NCI-H2196 (cell line): ENCODE measurements at regions not wholly inside any gene's neighbourhood (a gene's known extent, or its start where the extent isn't known, plus 50 kb on each side); places are given as distances from the start of the nearest gene placed in this dataset.
"Not testable (repeated sequence)": the region's sequence is repeated elsewhere in the genome, so short reads cannot be mapped to it uniquely, and the experiment has no call there.

Experiments used
- DNase-seq: peaks from one replicate; lab custom pipeline; 2025; ENCODE audit not compliant: unreplicated experiment; lab: John Stamatoyannopoulos, UW

- DNase-seq: no peak
Observed at GRCh38 chr6:151671195-151671594, 136.3 kb upstream of the ESR1 start.

- DNase-seq: no peak
Observed at GRCh38 chr6:151674578-151674977, 132.9 kb upstream of the ESR1 start.

- DNase-seq: peak; percentile 28
Observed at GRCh38 chr6:151675746-151676459, 131.6 kb upstream of the ESR1 start.

- DNase-seq: no peak
Observed at GRCh38 chr6:151676460-151676945, 131.0 kb upstream of the ESR1 start.

- no peak for DNase-seq
Observed at GRCh38 chr6:151677404-151677803, 130.1 kb upstream of the ESR1 start.

GRCh38 chr6:151679081-151679480 is 128.4 kb upstream of the ESR1 start:
- DNase-seq: no peak

- no peak for DNase-seq
Observed at GRCh38 chr6:151679941-151680340, 127.5 kb upstream of the ESR1 start.

- no peak for DNase-seq
Observed at GRCh38 chr6:151680846-151681432, 126.5 kb upstream of the ESR1 start.

GRCh38 chr6:151681433-151682059 is 125.9 kb upstream of the ESR1 start:
- no peak for DNase-seq

GRCh38 chr6:151682251-151682650 is 125.2 kb upstream of the ESR1 start:
- no peak for DNase-seq

GRCh38 chr6:151682922-151683321 is 124.6 kb upstream of the ESR1 start:
- no peak for DNase-seq

GRCh38 chr6:151683381-151683780 is 124.1 kb upstream of the ESR1 start:
- no peak for DNase-seq

GRCh38 chr6:151689499-151690201 is 117.8 kb upstream of the ESR1 start:
- no peak for DNase-seq

- no peak for DNase-seq
Observed at GRCh38 chr6:151690303-151690702, 117.2 kb upstream of the ESR1 start.

- no peak for DNase-seq
Observed at GRCh38 chr6:151690768-151691562, 116.5 kb upstream of the ESR1 start.

GRCh38 chr6:151692216-151692615 is 115.3 kb upstream of the ESR1 start:
- DNase-seq: no peak

- no peak for DNase-seq
Observed at GRCh38 chr6:151693366-151693765, 114.1 kb upstream of the ESR1 start.

GRCh38 chr6:151695156-151695555 is 112.3 kb upstream of the ESR1 start:
- DNase-seq: no peak

GRCh38 chr6:151696302-151696701 is 111.2 kb upstream of the ESR1 start:
- DNase-seq: not testable (repeated sequence)

GRCh38 chr6:151698931-151699700 is 108.4 kb upstream of the ESR1 start:
- DNase-seq: no peak
